ENCODE measurements at regions not wholly inside any gene's neighbourhood (a gene's known extent, or its start where the extent isn't known, plus 50 kb on each side); places are given as distances from the start of the nearest gene placed in this dataset.

- WGBS, 2 donors, result 94 to 95% methylated on average over 2 of the region's 2 CpGs
- TF ChIP-seq, protein P1, sequence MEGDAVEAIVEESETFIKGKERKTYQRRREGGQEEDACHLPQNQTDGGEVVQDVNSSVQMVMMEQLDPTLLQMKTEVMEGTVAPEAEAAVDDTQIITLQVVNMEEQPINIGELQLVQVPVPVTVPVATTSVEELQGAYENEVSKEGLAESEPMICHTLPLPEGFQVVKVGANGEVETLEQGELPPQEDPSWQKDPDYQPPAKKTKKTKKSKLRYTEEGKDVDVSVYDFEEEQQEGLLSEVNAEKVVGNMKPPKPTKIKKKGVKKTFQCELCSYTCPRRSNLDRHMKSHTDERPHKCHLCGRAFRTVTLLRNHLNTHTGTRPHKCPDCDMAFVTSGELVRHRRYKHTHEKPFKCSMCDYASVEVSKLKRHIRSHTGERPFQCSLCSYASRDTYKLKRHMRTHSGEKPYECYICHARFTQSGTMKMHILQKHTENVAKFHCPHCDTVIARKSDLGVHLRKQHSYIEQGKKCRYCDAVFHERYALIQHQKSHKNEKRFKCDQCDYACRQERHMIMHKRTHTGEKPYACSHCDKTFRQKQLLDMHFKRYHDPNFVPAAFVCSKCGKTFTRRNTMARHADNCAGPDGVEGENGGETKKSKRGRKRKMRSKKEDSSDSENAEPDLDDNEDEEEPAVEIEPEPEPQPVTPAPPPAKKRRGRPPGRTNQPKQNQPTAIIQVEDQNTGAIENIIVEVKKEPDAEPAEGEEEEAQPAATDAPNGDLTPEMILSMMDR (IDR thresholded peaks at IDR 0.05), result no peak
- Histone ChIP-seq H3K27me3 (peaks cover 0 to 19% (median 0%) of the 10 kb centered on the region in 7 donors), H3K27ac (no peak overlapping the region), H3K36me3 (no peaks in the 10 kb centered on the region), H3K4me3 (no peak overlapping the region), H3K9me3 (no peaks in the 10 kb centered on the region), H3K4me1 (no peaks in the 10 kb centered on the region)
- DNase-seq (no peak), ATAC-seq (no peak)
- intact Hi-C loops (cut with DNase I), result no loop called here
Observed at GRCh38 chr19:30701178-30701577, 329.0 kb downstream of the ZNF536 start.

DNA sequence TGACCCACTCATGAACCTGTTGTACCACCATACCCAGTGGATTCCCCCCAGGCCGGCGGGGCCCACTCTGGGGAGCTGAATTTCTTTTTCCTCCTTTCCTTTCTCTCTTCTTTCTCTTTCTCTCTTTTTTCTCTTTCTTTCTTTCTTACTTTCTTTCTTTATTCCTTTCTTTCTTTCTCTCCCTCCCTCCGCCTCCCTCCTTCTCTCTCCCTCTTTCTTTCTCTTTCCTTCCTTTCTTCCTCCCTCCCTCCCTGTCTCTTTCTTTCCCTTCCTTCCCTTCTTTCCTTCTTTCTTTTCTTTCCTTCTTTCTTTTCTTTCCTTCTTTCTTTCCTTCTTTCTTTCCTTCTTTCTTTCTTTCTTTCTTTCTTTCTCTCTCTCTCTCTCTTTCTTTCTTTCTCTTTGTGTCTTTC is 327.7 kb downstream of the ZNF536 start:
- H3K9me3 ChIP-seq, result no peaks in the 10 kb centered on the region
- TF ChIP-seq, protein P1 (IDR thresholded peaks at IDR 0.05), result no peak
- H3K36me3 ChIP-seq, result no peaks in the 10 kb centered on the region
- no peaks in the 10 kb centered on the region for H3K4me1 ChIP-seq
- WGBS, 2 donors, result 93 to 94% methylated on average over 3 of the region's 3 CpGs
- no peak overlapping the region for H3K4me3 ChIP-seq
- intact Hi-C loops (cut with DNase I), result loop anchor here in 1 of 10 donors (10.0 kb wide), 1 partner anchor 855 kb away; no protein-coding TSS in a partner anchor
- H3K27ac ChIP-seq, result no peak overlapping the region
- no peak for ATAC-seq
- peaks cover 0 to 21% (median 0%) of the 10 kb centered on the region in 7 donors for H3K27me3 ChIP-seq
- DNase-seq, result no peak

DNA sequence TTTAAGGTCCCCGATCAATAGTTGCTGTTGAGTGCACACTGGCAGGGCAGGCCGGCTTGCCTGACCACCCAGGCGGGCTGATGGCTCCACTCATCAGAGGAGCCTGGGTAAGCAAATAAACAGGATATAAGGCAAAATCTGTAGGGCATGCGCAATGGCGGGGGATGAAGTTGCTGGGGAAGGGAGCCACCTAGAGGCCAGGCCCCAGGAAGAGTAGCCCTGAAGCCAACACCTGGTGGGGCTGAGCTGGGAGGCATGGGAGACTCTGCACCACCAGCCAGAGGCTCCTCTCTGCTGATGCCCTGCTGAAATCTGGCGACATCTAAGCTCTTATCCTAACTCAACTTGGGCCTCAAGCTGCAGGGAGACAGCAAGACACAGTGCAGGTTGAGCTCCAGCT is 324.3 kb downstream of the ZNF536 start:
- DNase-seq, result no peak
- Histone ChIP-seq H3K27me3 (peaks cover 0 to 25% (median 11%) of the 10 kb centered on the region in 7 donors), H3K4me3 (no peak overlapping the region), H3K27ac (no peak overlapping the region), H3K4me1 (peaks cover 0 to 16% (median 0%) of the 10 kb centered on the region in 9 donors), H3K9me3 (no peaks in the 10 kb centered on the region), H3K36me3 (no peaks in the 10 kb centered on the region)
- ATAC-seq, result peak in 1 of 8 donors; percentile 45
- TF ChIP-seq, protein P1 (IDR thresholded peaks at IDR 0.05), result peak in 7 of 9 donors; percentile 29 to 57 (median 42)
- intact Hi-C loops (cut with DNase I), result loop anchor here in 1 of 10 donors (10.0 kb wide), 1 partner anchor 858 kb away; no protein-coding TSS in a partner anchor
- 35 to 51% methylated on average over 6 of the region's 6 CpGs for WGBS, 2 donors

DNA sequence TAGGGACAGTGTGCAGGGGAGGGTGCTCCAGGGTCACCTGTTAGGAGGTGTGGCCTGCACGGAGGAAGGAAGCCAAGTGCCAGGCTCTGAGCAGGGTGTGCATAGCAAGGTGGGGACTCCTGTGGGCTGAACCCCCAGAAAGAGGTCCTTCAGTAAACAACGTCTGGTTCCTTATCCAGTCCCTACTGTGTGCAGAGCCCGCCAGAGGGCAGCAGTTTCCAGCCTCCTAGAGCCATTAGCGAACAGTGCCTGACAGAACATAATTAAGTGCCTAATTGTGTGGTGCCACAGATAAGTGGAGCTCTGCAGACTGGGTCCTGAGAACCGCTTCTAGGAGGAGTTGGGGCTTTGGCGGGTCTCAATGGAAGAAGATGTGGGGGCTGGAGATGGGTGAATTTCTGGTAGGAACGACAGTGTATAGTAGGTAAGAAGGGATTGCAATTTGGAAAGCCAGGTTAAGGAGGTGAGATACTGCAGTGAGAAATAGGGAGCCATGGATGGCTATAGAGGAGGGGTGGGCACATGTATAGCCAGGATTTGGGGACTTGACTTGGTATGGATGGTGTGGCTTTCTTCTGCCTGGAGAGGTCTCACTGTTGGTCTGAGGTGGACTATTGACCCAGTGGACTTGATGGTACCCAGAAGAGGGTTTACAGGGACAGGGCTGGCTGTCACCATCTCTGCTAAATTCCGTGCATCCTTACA is 323.1 kb downstream of the ZNF536 start:
- Histone ChIP-seq H3K4me3 (no peak overlapping the region), H3K27ac (no peak overlapping the region), H3K9me3 (no peaks in the 10 kb centered on the region), H3K36me3 (no peaks in the 10 kb centered on the region), H3K4me1 (peaks cover 0 to 17% (median 0%) of the 10 kb centered on the region in 9 donors), H3K27me3 (peaks cover 0 to 36% (median 11%) of the 10 kb centered on the region in 7 donors)
- intact Hi-C loops (cut with DNase I), result loop anchor here in 1 of 10 donors (10.0 kb wide), 1 partner anchor 859 kb away; no protein-coding TSS in a partner anchor
- ATAC-seq (peak in 2 of 8 donors; percentile 43 to 44), DNase-seq (no peak)
- WGBS, 2 donors, result 69 to 74% methylated on average over 8 of the region's 8 CpGs
- TF ChIP-seq, protein P1 (IDR thresholded peaks at IDR 0.05), result peak in 5 of 9 donors; percentile 16 to 35 (median 26)
